Fibroblast of pulmonary artery (primary cell): ENCODE measurements at regions not wholly inside any gene's neighbourhood (a gene's known extent, or its start where the extent isn't known, plus 50 kb on each side); places are given as distances from the start of the nearest gene placed in this dataset.

Experiments
- DNase-seq: peaks from one replicate; pipeline ENCODE4 v3.0.0-alpha.2; 2010; ENCODE audit warnings: low read depth
- H3K4me3 ChIP-seq: replicated peaks from 2 replicates; pipeline ENCODE4 v1.5.1; 2011; ENCODE audit warnings: low read depth, mild to moderate bottlenecking, control low read depth, low read length, moderate library complexity
- CTCF ChIP-seq: IDR thresholded peaks from 2 replicates; pipeline ENCODE4 v1.5.1; 2011; ENCODE audit warnings: mild to moderate bottlenecking, control low read depth, low read length, inconsistent platforms; ENCODE audit errors: missing control alignments

- TF ChIP-seq CTCF, result no peak
- DNase-seq, result no peak
- H3K4me3 ChIP-seq, result no peak overlapping the region
These were observed 162.5 kb downstream of the IRX2 start for GRCh38 chr5:2588850-2589501.

- no peak overlapping the region for H3K4me3 ChIP-seq
- TF ChIP-seq CTCF, result no peak
- no peak for DNase-seq
These were observed 164.1 kb downstream of the IRX2 start for GRCh38 chr5:2587189-2588031.

DNA sequence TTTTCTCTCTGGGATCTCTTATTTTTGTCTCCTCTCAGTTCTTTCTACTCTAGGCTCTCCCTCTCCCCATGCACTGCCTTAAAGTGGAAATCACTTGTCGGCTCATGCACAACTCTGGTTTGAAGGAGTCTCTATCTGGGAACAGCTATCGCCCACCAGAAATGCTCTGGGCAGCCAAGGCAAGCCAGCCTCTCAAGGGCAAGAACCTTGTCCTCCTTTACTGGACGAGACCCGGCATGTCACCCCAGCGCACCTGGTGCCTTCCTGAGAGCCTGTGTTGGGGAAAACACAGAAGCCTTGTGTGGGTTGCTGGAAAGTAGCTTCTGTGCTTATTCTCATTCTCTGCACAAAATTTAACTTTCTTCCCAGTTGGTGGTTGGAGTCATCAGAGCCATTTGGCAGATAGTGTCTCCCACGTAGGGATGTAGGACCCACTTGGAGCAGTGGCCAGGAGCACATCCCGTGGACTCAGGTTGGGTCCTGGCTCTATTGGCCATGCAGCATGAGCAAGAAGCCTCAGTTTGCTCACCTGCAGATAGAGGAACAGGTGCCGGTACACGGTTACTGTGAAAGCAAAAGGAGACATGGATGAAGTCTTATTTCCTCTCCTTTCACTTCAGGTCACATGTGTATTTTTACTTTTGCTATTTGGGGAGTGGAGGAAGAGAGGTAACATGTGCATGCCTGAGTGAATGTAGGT is 165.3 kb downstream of the IRX2 start:
- TF ChIP-seq CTCF, result no peak
- DNase-seq, result no peak
- H3K4me3 ChIP-seq, result no peak overlapping the region

DNA sequence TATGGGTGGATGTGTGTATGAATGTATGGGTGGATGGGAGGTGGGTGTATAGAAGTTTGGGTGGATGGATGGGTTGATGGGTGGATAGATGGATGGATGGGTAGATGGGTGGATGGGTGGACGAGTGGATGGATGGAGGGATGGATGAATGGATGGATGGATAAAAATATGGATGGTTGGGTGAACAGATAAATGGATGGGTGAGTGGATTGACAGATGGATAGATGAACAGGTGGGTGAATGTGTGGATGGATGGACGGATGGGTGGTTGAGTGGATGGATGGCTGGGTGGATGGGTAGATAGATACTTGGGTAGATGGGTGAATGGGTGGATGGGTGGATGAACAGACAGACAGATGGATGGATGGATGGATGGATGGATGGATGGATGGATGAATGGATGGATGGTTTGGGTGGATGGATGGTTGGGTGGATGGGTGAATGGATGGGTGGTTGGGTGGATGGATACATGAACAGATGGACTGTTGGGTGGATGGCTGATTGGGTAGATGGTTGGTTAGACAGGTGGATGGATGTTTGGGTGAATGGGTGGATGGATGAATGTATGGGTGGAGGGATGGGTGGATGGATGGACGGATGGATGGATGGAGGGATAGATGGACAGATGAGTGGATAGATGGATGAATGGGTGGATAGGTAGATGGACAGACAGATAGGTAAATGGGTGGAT is 166.8 kb downstream of the IRX2 start:
- TF ChIP-seq CTCF, result no peak
- no peak overlapping the region for H3K4me3 ChIP-seq
- DNase-seq, result no peak

DNA sequence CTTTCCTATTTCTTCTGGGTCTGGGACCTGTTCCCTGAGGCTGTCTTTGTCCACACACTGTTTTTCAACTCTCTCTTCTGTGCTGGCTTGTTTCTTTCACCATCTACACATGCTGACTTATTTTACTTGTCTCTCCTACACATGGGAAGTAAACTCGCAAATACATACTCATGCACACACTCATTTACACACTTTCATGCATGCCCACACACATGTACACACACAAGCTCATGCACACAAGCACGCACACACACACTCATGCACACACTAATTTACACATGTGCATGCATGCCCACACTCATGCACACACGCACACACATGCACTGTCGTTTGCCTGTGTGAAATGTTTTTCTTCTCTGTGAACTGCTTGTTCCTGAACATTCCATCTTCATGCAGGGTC is 169.0 kb downstream of the IRX2 start:
- no peak for DNase-seq
- TF ChIP-seq CTCF, result no peak
- H3K4me3 ChIP-seq, result no peak overlapping the region

DNA sequence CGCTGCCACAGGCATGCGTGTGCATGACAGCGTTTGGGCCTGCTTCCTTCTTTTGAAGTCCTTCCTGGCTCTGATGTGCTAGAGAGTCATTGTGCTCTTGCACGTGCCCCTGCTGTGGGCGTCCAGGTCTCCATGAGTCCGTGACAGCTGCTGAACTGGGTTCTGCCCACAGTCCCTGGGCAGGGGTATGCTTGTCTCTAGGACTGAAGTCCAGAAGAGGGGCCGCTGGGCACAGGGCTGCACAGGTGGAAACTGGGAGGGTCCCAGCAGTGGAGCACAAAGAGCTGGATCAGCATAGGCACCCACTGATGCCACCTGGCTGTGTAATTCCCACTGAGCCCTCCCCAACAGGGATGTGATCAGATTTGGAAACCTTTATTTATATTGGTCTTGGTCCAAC is 169.4 kb downstream of the IRX2 start:
- no peak for TF ChIP-seq CTCF
- H3K4me3 ChIP-seq, result no peak overlapping the region

More for the DNA sequence above, 169.4 kb downstream of the IRX2 start:
- no peak for DNase-seq
